PC-9 (cell line): ENCODE measurements at regions not wholly inside any gene's neighbourhood (a gene's known extent, or its start where the extent isn't known, plus 50 kb on each side); places are given as distances from the start of the nearest gene placed in this dataset.
"Not testable (repeated sequence)": the region's sequence is repeated elsewhere in the genome, so short reads cannot be mapped to it uniquely, and the experiment has no call there.

Experiments
- BruUV-seq: library from RNA; stranded (reverse); fragments of 400-500 nt; replicated peaks from 2 replicates; lab custom pipeline; 2021; lab: Mats Ljungman, UMichigan
- CTCF ChIA-PET: fragments of 300-600 bp; sonication (Branson Sonifier 250); formaldehyde crosslinking; loops from one replicate; lab custom pipeline; 2022; ENCODE audit warnings: antibody characterized with exemption; lab: Charles Lee
- POLR2A ChIA-PET: fragments of 300-600 bp; sonication (Branson Sonifier 250); formaldehyde crosslinking; loops from one replicate; lab custom pipeline; 2022; ENCODE audit warnings: antibody characterized with exemption; ENCODE audit not compliant: unreplicated experiment; lab: Charles Lee
- DNase-seq, 2 experiments: peaks; one replicate each; pipeline versions ENCODE4 v3.0.0 to v3.0.0-alpha.2; 2015 to 2022; ENCODE audit warnings: mixed read lengths in 1 of 2
- H2AFZ ChIP-seq: fragments of 200-600 bp; sonication (generic); 2 replicates; pipeline ENCODE4 v1.8.1; 2017; ENCODE audit warnings: antibody characterized with exemption
- H3F3A ChIP-seq: fragments of 200-600 bp; sonication (generic); 2 replicates; pipeline ENCODE4 v1.8.1; 2017; ENCODE audit warnings: antibody characterized with exemption, mild to moderate bottlenecking, low read depth; ENCODE audit not compliant: insufficient read depth
- H3K27ac ChIP-seq: fragments of 200-600 bp; sonication (generic); 2 replicates; pipeline ENCODE4 v1.6.1; 2016; ENCODE audit warnings: mixed run types
- H3K27me3 ChIP-seq: fragments of 200-600 bp; sonication (generic); 2 replicates; pipeline ENCODE4 v1.6.1; 2016; ENCODE audit warnings: low read depth, mixed run types; ENCODE audit not compliant: insufficient read depth
- H3K36me3 ChIP-seq: fragments of 200-600 bp; sonication (generic); 2 replicates; pipeline ENCODE4 v1.6.1; 2016; ENCODE audit warnings: low read depth, mixed run types
- H3K4me1 ChIP-seq: fragments of 200-600 bp; sonication (generic); replicated peaks from 2 replicates; pipeline ENCODE4 v1.6.1; 2016; ENCODE audit warnings: mixed run types; ENCODE audit not compliant: insufficient read depth
- H3K4me2 ChIP-seq: fragments of 200-600 bp; sonication (generic); 2 replicates; pipeline ENCODE4 v1.6.1; 2017; ENCODE audit warnings: mixed run types
- H3K4me3 ChIP-seq: fragments of 200-600 bp; sonication (generic); 2 replicates; pipeline ENCODE4 v1.6.1; 2016; ENCODE audit warnings: mixed run types
- H3K79me2 ChIP-seq: fragments of 200-600 bp; sonication (generic); 2 replicates; pipeline ENCODE4 v1.6.1; 2017; ENCODE audit warnings: low read depth, mixed run types
- H3K9me2 ChIP-seq: fragments of 200-600 bp; sonication (generic); 2 replicates; pipeline ENCODE4 v1.8.1; 2017; ENCODE audit warnings: mild to moderate bottlenecking; ENCODE audit not compliant: insufficient read depth
- H3K9me3 ChIP-seq: fragments of 200-600 bp; sonication (generic); 2 replicates; pipeline ENCODE4 v1.8.1; 2016; ENCODE audit warnings: low read depth; ENCODE audit not compliant: insufficient read depth
- H4K20me1 ChIP-seq: fragments of 200-600 bp; sonication (generic); 2 replicates; pipeline ENCODE4 v1.8.1; 2017; ENCODE audit not compliant: insufficient read depth
- EZH2 ChIP-seq: fragments of 200-600 bp; sonication (generic); IDR thresholded peaks from 2 replicates; pipeline ENCODE4 v1.8.0; 2017; ENCODE audit warnings: antibody characterized with exemption, low read depth
- intact Hi-C: fragments of 100-400 bp; cut with micrococcal nuclease; formaldehyde crosslinking; loops from one replicate; pipeline ENCODE4 v1.10.0; 2022; ENCODE audit not compliant: unreplicated experiment
- TF ChIP-seq, protein P1 (sequence below): fragments of 200-600 bp; sonication (generic); conservative IDR thresholded peaks from 2 replicates; pipeline ENCODE4 v1.6.1; 2017; ENCODE audit warnings: mixed run types, antibody characterized with exemption, mild to moderate bottlenecking, moderate library complexity

DNA sequence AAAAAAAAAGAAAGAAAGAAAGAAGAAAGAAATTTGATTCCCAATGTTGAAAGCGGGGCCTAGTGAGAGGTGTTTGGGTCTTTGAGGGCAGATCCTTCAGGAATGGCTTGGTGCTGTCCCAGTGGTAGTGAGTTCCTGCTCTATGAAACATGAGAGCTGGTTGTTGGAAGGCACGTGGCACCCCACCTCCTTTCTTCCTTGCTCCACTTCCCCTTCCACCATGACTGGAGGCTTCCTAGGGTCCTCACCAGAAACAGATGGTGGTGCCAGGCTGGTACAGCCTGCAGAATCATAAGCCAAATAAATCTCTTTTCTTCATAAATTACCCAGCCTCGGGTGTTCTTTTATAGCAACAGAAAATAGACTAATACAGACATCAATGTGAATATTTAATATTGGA lies 147.3 kb upstream of the KCNJ18 start:
- BruUV-seq, result no TSS peak
- Histone ChIP-seq H3K4me3 (no peak overlapping the region), H3K4me1 (peaks cover 12% of the 10 kb centered on the region; the same call in 1 of the 2 replicates), H3F3A (no peaks in the 10 kb centered on the region), H3K27ac (no peak overlapping the region), H3K9me3 (no peaks in the 10 kb centered on the region), H3K27me3 (no peaks in the 10 kb centered on the region), H2AFZ (no peak overlapping the region), H4K20me1 (no peaks in the 10 kb centered on the region), H3K36me3 (no peaks in the 10 kb centered on the region), H3K79me2 (no peaks in the 10 kb centered on the region), H3K9me2 (no peaks in the 10 kb centered on the region), H3K4me2 (no peak overlapping the region)
- intact Hi-C loops, result no loop called here
- CTCF ChIA-PET, result no interaction called here
- no peak for DNase-seq
- POLR2A ChIA-PET, result no interaction called here
- no peak for TF ChIP-seq EZH2
- TF ChIP-seq, protein P1, sequence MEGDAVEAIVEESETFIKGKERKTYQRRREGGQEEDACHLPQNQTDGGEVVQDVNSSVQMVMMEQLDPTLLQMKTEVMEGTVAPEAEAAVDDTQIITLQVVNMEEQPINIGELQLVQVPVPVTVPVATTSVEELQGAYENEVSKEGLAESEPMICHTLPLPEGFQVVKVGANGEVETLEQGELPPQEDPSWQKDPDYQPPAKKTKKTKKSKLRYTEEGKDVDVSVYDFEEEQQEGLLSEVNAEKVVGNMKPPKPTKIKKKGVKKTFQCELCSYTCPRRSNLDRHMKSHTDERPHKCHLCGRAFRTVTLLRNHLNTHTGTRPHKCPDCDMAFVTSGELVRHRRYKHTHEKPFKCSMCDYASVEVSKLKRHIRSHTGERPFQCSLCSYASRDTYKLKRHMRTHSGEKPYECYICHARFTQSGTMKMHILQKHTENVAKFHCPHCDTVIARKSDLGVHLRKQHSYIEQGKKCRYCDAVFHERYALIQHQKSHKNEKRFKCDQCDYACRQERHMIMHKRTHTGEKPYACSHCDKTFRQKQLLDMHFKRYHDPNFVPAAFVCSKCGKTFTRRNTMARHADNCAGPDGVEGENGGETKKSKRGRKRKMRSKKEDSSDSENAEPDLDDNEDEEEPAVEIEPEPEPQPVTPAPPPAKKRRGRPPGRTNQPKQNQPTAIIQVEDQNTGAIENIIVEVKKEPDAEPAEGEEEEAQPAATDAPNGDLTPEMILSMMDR, result no peak

DNA sequence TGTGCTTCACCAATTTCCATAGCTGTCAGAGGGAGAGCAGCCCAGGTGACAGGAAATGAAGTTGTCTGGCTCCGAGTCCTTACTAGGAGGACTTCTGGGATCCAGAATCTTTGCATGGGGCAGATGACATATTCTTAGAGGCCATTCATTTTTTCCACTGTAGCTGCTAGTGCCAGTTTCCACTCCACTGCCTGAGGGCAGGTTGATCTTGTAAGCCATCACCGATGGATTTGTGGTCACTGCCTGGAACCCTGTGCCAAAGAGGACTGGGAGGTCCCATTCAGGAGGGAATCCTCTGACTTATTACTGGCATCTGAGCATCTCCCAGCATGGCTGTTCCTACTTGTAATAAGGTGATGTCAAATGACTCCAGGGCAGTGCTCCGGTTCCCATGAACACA lies 144.1 kb upstream of the KCNJ18 start:
- no peaks in the 10 kb centered on the region for H3K36me3 ChIP-seq
- peaks cover 21% of the 10 kb centered on the region; the same call in 1 of the 2 replicates for H3K4me1 ChIP-seq
- no peaks in the 10 kb centered on the region for H3K9me3 ChIP-seq
- BruUV-seq, result no TSS peak
- no peaks in the 10 kb centered on the region for H3K9me2 ChIP-seq
- no peaks in the 10 kb centered on the region for H4K20me1 ChIP-seq
- H2AFZ ChIP-seq, result no peak overlapping the region
- H3K27ac ChIP-seq, result no peak overlapping the region
- no peaks in the 10 kb centered on the region for H3K27me3 ChIP-seq
- H3K4me3 ChIP-seq, result no peak overlapping the region
- no peak for TF ChIP-seq EZH2
- TF ChIP-seq, protein P1, result no peak
- H3F3A ChIP-seq, result no peaks in the 10 kb centered on the region
- POLR2A ChIA-PET, result no interaction called here
- intact Hi-C loops, result no loop called here
- H3K4me2 ChIP-seq, result no peak overlapping the region
- no peaks in the 10 kb centered on the region for H3K79me2 ChIP-seq
- no peak for DNase-seq
- CTCF ChIA-PET, result no interaction called here

GRCh38 chr17:21549107-21549687 lies 143.1 kb upstream of the KCNJ18 start:
- H4K20me1 ChIP-seq, result no peaks in the 10 kb centered on the region
- intact Hi-C loops, result no loop called here
- H3K9me2 ChIP-seq, result no peaks in the 10 kb centered on the region
- POLR2A ChIA-PET, result no interaction called here
- H3K4me1 ChIP-seq, result peaks cover 21% of the 10 kb centered on the region; the same call in 1 of the 2 replicates
- CTCF ChIA-PET, result no interaction called here
- H2AFZ ChIP-seq, result no peak overlapping the region
- TF ChIP-seq, protein P1, result no peak
- TF ChIP-seq EZH2, result no peak
- no peaks in the 10 kb centered on the region for H3F3A ChIP-seq
- no TSS peak for BruUV-seq
- H3K27ac ChIP-seq, result no peak overlapping the region
- peaks cover 3% of the 10 kb centered on the region; the same call in 1 of the 2 replicates for H3K27me3 ChIP-seq
- peak overlapping the region; percentile 94 for H3K4me2 ChIP-seq
- no peaks in the 10 kb centered on the region for H3K79me2 ChIP-seq
- no peak for DNase-seq
- no peaks in the 10 kb centered on the region for H3K36me3 ChIP-seq
- H3K9me3 ChIP-seq, result no peaks in the 10 kb centered on the region
- H3K4me3 ChIP-seq, result peak overlapping the region; percentile 27; the same call in 1 of the 2 replicates

DNA sequence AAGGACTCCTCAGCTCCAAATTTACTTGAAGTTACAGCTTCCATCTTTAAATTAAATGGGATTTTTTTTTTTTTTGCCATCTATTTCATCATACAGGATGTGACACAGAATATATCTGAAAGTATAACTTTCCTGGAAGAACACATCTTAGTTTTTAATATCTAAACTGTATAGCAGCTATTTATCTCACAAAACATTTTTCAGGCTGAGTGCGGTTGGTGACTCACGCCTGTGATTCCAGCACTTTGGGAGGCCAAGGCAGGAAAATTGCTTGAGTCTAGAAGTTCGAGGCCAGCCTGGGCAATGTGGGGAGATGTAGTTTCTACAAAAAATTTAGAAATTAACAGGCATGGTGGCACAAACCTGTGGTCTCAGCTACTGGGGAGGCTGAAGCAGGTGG lies 142.3 kb upstream of the KCNJ18 start:
- H3K27ac ChIP-seq, H2AFZ ChIP-seq, H3F3A ChIP-seq, H3K36me3 ChIP-seq, H3K9me2 ChIP-seq, POLR2A ChIA-PET, H4K20me1 ChIP-seq, BruUV-seq, H3K9me3 ChIP-seq, intact Hi-C loops, DNase-seq, H3K79me2 ChIP-seq: not testable (repeated sequence)
- peaks cover 10% of the 10 kb centered on the region; the same call in 1 of the 2 replicates for H3K27me3 ChIP-seq
- peak overlapping the region; percentile 86; the same call in 1 of the 2 replicates for H3K4me3 ChIP-seq
- peak overlapping the region; percentile 94 for H3K4me2 ChIP-seq
- CTCF ChIA-PET, result interaction anchor here (0.6 kb wide), 1 partner anchor 39 kb away, joined by 3 read pairs; no protein-coding TSS in a partner anchor
- H3K4me1 ChIP-seq, result peaks cover 21% of the 10 kb centered on the region; the same call in 1 of the 2 replicates
